ENCODE measurements at regions not wholly inside any gene's neighbourhood (a gene's known extent, or its start where the extent isn't known, plus 50 kb on each side); places are given as distances from the start of the nearest gene placed in this dataset.

DNA sequence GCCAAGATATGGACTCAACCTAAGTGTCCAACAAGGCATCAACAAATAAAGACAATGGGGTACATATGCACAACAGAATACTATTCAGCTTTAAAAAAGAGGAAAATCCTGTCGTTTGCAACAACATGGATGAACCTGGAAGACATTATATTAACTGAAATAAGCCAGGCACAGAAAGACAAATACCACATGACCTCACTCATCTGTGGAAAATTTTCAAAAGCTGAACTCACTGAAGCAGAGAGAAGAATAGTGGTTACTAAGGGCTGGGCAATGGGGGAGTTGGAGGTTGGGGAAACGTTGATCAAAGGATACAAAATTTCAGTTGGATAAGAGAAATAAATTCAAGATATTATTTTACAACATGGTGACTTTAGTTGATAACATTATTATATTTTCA is 221.4 kb upstream of the PITRM1 start:
- Histone ChIP-seq H3K79me2 (ENCODE audit: control insufficient read depth, insufficient read depth, low read length) (no peaks in the 10 kb centered on the region), H3K4me2 (ENCODE audit: insufficient read depth, low read length) (no peak overlapping the region), H3K27me3 (ENCODE audit: control insufficient read depth in 2 of 2, insufficient read depth in 2 of 2, low read length in 2 of 2) (no peaks in the 10 kb centered on the region), H3K9ac (replicated peaks; ENCODE audit: extremely low read depth, insufficient read depth, low read length) (no peak overlapping the region), H2AFZ (ENCODE audit: low read depth, low read length) (no peak overlapping the region), H3K27ac (ENCODE audit: insufficient read depth, low read depth, low read length) (no peak overlapping the region), H3K9me3 (replicated peaks; ENCODE audit: control insufficient read depth, insufficient read depth, low read length) (no peaks in the 10 kb centered on the region), H3K36me3 (ENCODE audit: control insufficient read depth in 2 of 2, extremely low read depth in 1 of 2, insufficient read depth in 2 of 2, low read length in 2 of 2) (no peaks in the 10 kb centered on the region), H3K4me3 (replicated peaks in 1 of 3; ENCODE audit: insufficient read depth in 1 of 3, low read depth in 1 of 3, low read length in 3 of 3) (no peak overlapping the region), H3K9me1 (replicated peaks; ENCODE audit: control insufficient read depth, extremely low read depth, insufficient read depth, low read length) (no peaks in the 10 kb centered on the region), H3K4me1 (ENCODE audit: control insufficient read depth, extremely low read depth, insufficient read depth, low read length) (peaks cover 3% of the 10 kb centered on the region), H4K20me1 (replicated peaks; ENCODE audit: control insufficient read depth, extremely low read depth, insufficient read depth, low read length) (no peaks in the 10 kb centered on the region)
- ChIA-PET CTCF (no interaction called here), POLR2A (no interaction called here)
- no TSS peak for BruUV-seq (replicated peaks)
- no peak for TF ChIP-seq GATA2 (IDR thresholded peaks at IDR 0.05; ENCODE audit: insufficient read depth, insufficient read length, low read depth, low read length)
- TF ChIP-seq MYC (IDR thresholded peaks at IDR 0.05; ENCODE audit: low read depth, low read length) = no peak
- TF ChIP-seq, protein P1, sequence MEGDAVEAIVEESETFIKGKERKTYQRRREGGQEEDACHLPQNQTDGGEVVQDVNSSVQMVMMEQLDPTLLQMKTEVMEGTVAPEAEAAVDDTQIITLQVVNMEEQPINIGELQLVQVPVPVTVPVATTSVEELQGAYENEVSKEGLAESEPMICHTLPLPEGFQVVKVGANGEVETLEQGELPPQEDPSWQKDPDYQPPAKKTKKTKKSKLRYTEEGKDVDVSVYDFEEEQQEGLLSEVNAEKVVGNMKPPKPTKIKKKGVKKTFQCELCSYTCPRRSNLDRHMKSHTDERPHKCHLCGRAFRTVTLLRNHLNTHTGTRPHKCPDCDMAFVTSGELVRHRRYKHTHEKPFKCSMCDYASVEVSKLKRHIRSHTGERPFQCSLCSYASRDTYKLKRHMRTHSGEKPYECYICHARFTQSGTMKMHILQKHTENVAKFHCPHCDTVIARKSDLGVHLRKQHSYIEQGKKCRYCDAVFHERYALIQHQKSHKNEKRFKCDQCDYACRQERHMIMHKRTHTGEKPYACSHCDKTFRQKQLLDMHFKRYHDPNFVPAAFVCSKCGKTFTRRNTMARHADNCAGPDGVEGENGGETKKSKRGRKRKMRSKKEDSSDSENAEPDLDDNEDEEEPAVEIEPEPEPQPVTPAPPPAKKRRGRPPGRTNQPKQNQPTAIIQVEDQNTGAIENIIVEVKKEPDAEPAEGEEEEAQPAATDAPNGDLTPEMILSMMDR (IDR thresholded peaks at IDR 0.05; ENCODE audit: extremely low read depth in 1 of 2, insufficient read depth in 1 of 2, low read depth in 1 of 2, low read length in 2 of 2) = no peak
- TF ChIP-seq POLR2AphosphoS5 (IDR thresholded peaks at IDR 0.05; ENCODE audit: insufficient read depth, low read depth, low read length) = no peak
- no peak for TF ChIP-seq EZH2 (IDR thresholded peaks at IDR 0.05; ENCODE audit: borderline replicate concordance, low read depth, low read length, severe bottlenecking)
- no peak for TF ChIP-seq JUN (IDR thresholded peaks at IDR 0.05; ENCODE audit: borderline replicate concordance, insufficient read depth, insufficient read length, low read depth)
- TF ChIP-seq, protein P2, sequence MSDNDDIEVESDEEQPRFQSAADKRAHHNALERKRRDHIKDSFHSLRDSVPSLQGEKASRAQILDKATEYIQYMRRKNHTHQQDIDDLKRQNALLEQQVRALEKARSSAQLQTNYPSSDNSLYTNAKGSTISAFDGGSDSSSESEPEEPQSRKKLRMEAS (IDR thresholded peaks at IDR 0.05; ENCODE audit: insufficient read depth, insufficient read length) = no peak
- TF ChIP-seq POLR2A (IDR thresholded peaks at IDR 0.05; ENCODE audit: low read depth, low read length) = no peak
- no peak for TF ChIP-seq FOS (IDR thresholded peaks at IDR 0.05; ENCODE audit: borderline replicate concordance, insufficient read depth, low read length)
- no peak for FAIRE-seq
- intact Hi-C loops (cut with micrococcal nuclease) (no loop called here), dilution Hi-C loops (cut with MboI; ENCODE audit: extremely low pct_ligation_motif_present, low sequenced_read_pairs) (no loop called here)
- DNase-seq (ENCODE audit: low read depth, low spot score) = no peak
